NCI-H2196 treated with DMSO at 0.1 percent for 48 hours (cell line): ENCODE measurements at regions not wholly inside any gene's neighbourhood (a gene's known extent, or its start where the extent isn't known, plus 50 kb on each side); places are given as distances from the start of the nearest gene placed in this dataset.
"Not testable (repeated sequence)": the region's sequence is repeated elsewhere in the genome, so short reads cannot be mapped to it uniquely, and the experiment has no call there.

Experiments
- DNase-seq: peaks from one replicate; lab custom pipeline; 2025; ENCODE audit not compliant: unreplicated experiment; lab: John Stamatoyannopoulos, UW

- no peak for DNase-seq
Observed at GRCh38 chr2:109052922-109053321, 63.9 kb upstream of the EDAR start.

GRCh38 chr2:109049022-109049421, 60.0 kb upstream of the EDAR start:
- DNase-seq, result no peak

- no peak for DNase-seq
Observed at GRCh38 chr2:109048163-109048562, 59.1 kb upstream of the EDAR start.

- not testable (repeated sequence) for DNase-seq
Observed at GRCh38 chr2:109047569-109047968, 58.5 kb upstream of the EDAR start.

- DNase-seq, result no peak
Observed at GRCh38 chr2:109046925-109047508, 58.0 kb upstream of the EDAR start.

GRCh38 chr2:109045505-109045904, 56.5 kb upstream of the EDAR start:
- no peak for DNase-seq

- DNase-seq, result no peak
Observed at GRCh38 chr2:109038992-109039391, 50.0 kb upstream of the EDAR start.
